Ramos (cell line): ENCODE measurements at regions not wholly inside any gene's neighbourhood (a gene's known extent, or its start where the extent isn't known, plus 50 kb on each side); places are given as distances from the start of the nearest gene placed in this dataset.
"Not testable (repeated sequence)": the region's sequence is repeated elsewhere in the genome, so short reads cannot be mapped to it uniquely, and the experiment has no call there.

Experiments
- in situ Hi-C: fragments of 300-500 bp; cut with MboI; formaldehyde crosslinking; loops from one replicate; pipeline ENCODE4 v1.14.3; 2022; ENCODE audit warnings: low sequenced_read_pairs; ENCODE audit not compliant: unreplicated experiment

GRCh38 chr5:136516637-136517036 lies 151.3 kb upstream of the TRPC7 start:
- in situ Hi-C loops, result no loop called here

GRCh38 chr5:136513430-136513829 lies 148.1 kb upstream of the TRPC7 start:
- in situ Hi-C loops, result no loop called here

GRCh38 chr5:136511046-136511445 lies 145.7 kb upstream of the TRPC7 start:
- in situ Hi-C loops, result no loop called here

- in situ Hi-C loops, result no loop called here
These were observed 145.1 kb upstream of the TRPC7 start for GRCh38 chr5:136510481-136510880.

GRCh38 chr5:136506131-136506530 lies 140.8 kb upstream of the TRPC7 start:
- in situ Hi-C loops, result no loop called here

- in situ Hi-C loops, result no loop called here
These were observed 135.8 kb upstream of the TRPC7 start for GRCh38 chr5:136501133-136501532.

GRCh38 chr5:136492587-136492986 lies 127.2 kb upstream of the TRPC7 start:
- in situ Hi-C loops, result no loop called here

- in situ Hi-C loops, result no loop called here
These were observed 126.5 kb upstream of the TRPC7 start for GRCh38 chr5:136491806-136492205.

GRCh38 chr5:136484808-136485325 lies 119.5 kb upstream of the TRPC7 start:
- in situ Hi-C loops, result no loop called here

GRCh38 chr5:136482206-136482605 lies 116.9 kb upstream of the TRPC7 start:
- in situ Hi-C loops, result no loop called here

- in situ Hi-C loops, result no loop called here
These were observed 109.1 kb upstream of the TRPC7 start for GRCh38 chr5:136474466-136474865.

GRCh38 chr5:136467632-136468031 lies 102.3 kb upstream of the TRPC7 start:
- in situ Hi-C loops, result no loop called here

- in situ Hi-C loops, result no loop called here
These were observed 100.7 kb upstream of the TRPC7 start for GRCh38 chr5:136466041-136466415.

GRCh38 chr5:136458481-136458880 lies 93.1 kb upstream of the TRPC7 start:
- in situ Hi-C loops, result no loop called here

GRCh38 chr5:136457390-136458013 lies 92.2 kb upstream of the TRPC7 start:
- in situ Hi-C loops, result no loop called here

GRCh38 chr5:136455409-136455808 lies 90.1 kb upstream of the TRPC7 start:
- in situ Hi-C loops, result no loop called here

GRCh38 chr5:136453986-136454758 lies 88.8 kb upstream of the TRPC7 start:
- in situ Hi-C loops, result no loop called here

- in situ Hi-C loops, result no loop called here
These were observed 87.9 kb upstream of the TRPC7 start for GRCh38 chr5:136453199-136453598.

- in situ Hi-C loops, result not testable (repeated sequence)
These were observed 82.2 kb upstream of the TRPC7 start for GRCh38 chr5:136447576-136447975.

- in situ Hi-C loops, result no loop called here
These were observed 81.2 kb upstream of the TRPC7 start for GRCh38 chr5:136446565-136446964.

GRCh38 chr5:136444099-136444498 lies 78.8 kb upstream of the TRPC7 start:
- in situ Hi-C loops, result not testable (repeated sequence)

- in situ Hi-C loops, result no loop called here
These were observed 74.0 kb upstream of the TRPC7 start for GRCh38 chr5:136439367-136439766.
